NOMO-1 treated with dmso at 0.1 percent for 144 hours (cell line): ENCODE measurements at regions not wholly inside any gene's neighbourhood (a gene's known extent, or its start where the extent isn't known, plus 50 kb on each side); places are given as distances from the start of the nearest gene placed in this dataset.

Experiments
- DNase-seq: peaks from one replicate; lab custom pipeline; 2025; ENCODE audit not compliant: unreplicated experiment; lab: John Stamatoyannopoulos, UW

DNA sequence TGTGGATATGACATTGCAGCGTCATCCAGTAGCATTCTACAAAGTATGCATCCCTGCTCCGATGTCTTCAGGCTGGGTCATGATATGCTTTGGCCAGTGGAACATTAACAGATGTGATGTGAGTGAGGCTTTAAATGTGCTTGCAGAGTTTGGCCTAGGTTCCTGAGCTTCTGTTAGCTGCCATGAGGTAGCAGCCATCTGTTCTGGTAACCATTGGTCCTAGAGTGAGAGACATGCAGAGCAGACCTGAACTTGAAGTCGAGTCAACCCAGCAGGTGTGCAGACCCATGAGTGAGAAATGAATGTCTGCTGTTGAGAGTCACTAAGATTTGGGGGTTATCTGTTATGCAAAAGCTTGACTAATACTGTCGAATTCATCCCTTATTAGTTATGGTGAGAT lies 73.8 kb upstream of the NABP1 start:
- no peak for DNase-seq

DNA sequence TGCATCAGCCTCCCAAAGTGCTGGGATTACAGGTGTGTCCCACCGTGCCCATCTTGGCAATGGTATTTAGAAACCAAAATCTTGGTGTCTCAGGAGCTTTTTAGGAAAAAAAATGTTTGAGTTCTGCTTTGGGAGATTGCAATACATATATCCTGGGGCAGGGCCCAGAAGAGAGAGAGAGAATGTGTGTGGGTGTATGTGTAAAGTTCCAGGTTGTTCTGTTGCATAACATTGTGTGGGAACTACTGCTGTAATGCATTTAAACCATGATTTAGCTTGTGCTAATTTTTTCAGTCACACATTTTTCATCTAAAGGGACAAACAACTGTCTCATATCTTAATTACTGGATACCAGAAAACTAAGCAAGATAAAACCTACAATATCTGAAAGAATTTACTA lies 70.8 kb upstream of the NABP1 start:
- no peak for DNase-seq

DNA sequence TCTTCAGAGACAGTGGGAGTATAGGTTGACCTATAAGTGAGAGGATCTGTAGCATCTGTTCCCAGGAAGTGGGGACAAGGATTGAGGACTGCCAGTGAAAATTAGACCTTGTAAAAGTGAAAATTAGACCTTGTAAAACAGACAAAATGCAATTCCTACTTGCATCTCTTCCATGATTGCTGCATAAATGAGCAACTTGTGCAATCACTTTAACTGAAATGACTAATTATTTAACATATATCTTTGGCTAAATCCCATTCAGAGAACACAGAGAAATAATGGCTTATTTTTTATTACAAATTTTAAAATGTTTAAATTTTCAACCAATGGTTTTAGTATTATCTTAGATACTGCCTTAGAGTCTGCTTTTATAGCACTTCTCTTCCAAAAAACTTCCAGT lies 67.2 kb upstream of the NABP1 start:
- DNase-seq = no peak

DNA sequence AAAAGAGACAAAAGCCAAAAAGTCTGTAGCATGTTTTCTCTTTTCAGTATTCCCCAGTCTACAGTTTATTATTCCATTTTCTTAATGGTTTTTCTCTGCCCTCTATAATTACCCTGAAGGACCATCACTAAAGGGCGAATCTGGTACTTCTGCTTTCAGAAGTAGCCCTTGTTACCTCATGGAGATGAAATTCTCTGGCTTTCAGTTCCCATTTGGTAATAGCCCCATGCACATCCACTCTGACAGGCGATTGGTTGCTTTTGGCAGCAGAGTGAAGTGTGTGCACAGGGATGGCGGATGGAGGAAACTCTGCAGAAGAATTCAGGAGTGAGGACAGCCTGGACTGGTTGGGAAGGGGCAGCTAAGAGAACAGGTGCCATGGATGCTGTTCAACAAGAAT lies 66.3 kb upstream of the NABP1 start:
- peak; percentile 89 for DNase-seq

DNA sequence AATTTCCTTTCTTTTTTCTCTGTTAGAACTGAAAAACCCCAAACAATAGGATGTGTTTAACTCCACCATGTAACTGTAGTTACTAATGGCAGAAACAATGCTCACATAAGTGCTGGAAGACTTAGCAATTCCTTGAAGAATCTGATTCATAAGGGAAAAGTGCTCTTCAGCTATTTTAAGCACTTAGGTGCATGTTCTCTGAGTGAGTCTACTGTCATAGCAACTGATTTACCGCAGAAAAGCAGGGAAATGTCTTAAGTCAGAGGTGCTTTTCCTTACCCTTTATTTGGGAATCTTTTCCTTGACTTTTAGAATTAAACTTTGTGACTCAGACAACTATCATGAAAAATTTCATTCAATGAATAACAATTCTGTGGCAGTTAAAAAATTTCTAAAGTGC lies 65.4 kb upstream of the NABP1 start:
- DNase-seq = no peak

DNA sequence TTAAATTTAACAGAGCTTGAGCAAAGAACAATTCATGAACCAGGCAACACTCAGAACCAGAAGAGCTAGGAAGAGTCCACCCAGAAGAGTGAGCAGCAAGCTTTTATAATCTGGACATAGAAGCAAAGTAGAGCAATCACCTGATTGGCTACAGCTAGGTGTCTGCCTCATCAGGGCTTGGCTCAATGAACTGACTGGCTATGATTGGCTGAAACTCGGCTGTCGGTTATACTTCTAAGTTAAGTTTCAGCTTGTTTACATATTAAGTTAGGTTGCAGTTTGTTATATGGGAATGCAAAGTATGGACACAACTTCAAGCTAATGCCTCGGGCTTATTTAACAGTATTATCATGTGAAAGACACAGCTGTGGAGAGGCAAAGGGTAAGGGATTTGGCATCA lies 63.2 kb upstream of the NABP1 start:
- DNase-seq = no peak

DNA sequence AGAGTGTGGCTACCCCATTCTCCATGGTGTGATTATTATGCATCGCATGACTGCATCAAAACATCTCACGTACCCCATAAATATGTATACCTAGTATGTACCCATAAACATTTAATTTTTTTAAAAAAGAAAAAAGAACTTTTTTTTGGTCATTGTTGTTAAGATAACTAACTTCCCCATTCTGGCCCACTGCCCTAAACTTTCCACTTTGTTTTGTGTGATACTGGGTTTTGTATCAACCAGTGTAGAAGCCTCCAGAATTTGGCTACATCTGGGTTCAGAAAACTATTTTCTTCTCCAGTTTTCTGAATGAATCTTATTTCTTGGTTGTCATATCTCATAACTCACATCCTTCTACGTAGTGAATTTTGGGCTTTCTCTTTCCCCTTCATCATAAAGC lies 62.3 kb upstream of the NABP1 start:
- DNase-seq = no peak

DNA sequence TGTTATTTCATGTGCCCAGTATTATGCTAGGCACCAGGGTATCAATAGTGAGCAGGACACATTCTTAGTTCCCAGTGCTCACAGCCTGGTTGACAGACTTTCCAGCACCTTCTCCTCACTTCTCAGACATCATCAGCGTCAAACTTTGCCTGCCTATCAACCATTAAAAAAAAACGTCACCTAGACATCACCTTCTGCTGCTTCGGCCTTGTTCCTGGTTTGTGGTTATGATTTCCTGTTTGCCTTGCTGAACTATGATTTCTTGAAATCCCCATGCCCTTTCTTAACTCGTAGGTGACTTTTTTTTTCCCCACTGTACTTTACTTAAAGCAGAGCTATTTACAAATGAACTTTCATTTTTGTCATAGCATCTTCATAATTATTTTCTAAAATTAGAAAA lies 60.4 kb upstream of the NABP1 start:
- DNase-seq = no peak

DNA sequence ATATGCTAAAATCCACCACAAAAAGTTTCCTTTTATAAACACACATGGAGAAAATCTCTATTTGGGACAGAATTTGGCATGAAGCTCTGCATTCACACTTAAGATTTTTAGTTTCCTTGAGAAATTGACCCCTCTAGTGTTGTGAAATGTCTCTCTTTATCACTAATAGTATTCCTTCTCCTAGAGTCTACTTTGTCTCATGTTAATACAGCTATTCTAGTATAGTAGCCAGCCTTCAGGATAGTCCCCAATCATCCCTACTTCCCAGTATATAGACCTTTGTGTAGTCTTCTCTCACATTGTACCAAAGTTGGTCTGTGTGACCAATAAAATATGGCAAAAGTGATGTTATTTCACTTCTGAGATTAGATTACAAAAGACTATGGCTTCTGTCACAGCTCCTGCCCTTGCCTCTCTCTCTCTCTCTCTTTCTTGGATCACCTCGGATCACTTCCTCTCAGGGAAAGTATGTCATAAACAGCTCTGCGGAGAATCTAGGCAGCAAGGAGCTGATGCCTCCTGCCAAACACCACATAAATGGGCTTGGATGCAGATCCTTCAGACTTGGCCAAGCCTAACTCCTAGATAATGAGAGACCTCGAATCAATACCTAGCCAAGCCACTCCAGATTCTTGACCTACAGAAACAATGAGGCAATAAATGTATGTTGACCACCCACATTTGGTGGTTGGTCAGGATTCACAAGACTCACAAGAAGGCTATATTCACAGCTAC lies 59.7 kb upstream of the NABP1 start:
- DNase-seq = no peak

DNA sequence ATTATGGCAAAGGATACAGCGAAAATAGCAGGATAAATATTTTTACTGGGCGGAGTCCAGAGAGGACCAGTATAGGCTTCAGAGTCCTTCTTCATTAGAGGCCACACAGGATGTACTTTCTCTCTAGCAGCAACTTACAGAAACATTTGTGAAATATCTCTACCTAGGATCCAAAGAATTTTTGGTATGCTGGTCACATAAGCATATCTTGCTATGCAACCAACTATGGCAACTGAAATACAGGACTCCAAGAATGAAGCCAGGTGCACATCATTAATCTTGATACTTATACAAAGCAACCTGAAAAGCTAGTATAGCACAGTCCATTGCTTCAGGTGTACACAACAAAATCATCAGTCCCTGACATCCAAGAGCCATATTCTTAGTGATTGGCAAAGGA lies 59.1 kb upstream of the NABP1 start:
- no peak for DNase-seq

DNA sequence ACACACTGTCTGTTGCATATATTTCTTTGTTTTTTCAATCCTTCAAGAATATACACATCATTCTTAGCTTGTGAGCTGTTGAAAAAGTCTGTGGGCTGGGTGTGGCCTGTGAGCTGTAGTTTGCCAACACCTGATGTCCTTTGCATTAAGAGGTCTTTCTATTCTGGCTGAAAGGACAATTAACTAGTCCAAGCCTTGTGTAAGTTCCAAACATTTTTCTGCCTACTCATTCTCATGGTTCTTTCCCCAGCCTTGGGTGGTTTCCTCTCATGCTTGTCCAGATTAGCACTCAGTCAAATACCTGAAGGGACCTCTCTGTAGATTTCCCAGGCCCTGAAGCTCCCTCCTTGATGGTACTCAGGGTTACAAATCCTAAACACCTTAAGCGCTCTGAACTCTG lies 57.8 kb upstream of the NABP1 start:
- no peak for DNase-seq

DNA sequence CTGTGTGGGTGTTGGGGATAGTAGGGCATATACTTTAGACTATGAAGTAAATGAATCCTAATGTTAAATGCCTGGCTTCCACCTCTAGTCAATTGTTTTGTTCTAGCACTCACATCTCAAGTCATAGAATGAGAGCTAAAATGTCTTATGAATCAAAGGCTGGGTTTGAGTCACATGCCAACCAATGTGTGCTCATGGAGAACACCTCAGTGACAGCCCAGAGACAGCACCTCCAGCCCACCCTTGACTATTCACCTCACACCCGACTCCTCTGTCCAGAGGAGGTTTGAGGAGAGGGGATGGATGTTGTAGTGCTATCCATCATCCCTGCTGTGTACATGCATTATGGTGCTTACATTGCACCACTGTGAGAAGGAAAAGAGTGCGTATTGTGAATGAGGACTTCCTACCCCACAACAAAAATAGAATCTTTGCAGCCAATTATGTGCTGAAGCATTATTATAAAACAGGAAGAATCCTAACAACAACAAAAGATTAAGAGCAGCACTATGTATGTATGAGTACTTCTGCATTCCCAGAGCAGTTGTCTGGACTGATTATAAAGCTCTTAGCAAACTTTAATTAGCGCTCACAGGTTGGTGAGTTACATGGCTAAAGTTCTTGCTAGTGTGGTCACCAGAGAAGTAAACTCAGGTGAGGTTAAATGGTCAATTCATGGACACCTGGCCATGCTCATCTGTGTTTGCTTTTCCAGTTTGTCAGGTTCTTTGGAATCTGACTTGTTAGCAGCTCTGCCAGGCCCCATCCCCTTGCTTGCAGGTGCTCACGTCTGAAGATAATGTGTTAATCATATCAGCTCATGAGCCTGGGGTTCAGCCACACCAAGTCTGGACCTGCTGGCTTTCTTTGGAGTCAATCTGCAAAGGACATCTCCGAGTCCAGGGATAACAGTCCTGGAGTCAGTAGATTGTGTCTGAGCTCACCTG lies 55.3 kb upstream of the NABP1 start:
- peak; percentile 66 for DNase-seq

DNA sequence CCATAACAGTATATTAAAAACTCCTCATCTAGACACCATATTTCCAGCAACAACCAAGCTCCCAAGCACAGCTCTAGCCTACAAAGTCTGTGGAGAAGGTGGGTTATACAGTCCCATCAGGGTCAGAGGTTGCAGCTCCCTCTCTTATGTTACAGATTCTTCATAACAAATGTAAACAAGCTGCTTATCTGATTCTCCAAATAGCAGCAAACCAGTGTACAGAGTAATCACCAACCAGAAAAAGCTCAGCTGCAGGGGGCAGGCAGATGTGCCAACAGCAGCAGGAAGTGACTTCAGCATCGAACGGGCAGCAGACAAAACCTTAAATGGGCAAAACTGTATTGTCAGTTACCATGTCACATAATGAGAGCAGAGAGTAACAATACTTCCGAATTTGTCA lies 52.9 kb upstream of the NABP1 start:
- DNase-seq = peak; percentile 41

DNA sequence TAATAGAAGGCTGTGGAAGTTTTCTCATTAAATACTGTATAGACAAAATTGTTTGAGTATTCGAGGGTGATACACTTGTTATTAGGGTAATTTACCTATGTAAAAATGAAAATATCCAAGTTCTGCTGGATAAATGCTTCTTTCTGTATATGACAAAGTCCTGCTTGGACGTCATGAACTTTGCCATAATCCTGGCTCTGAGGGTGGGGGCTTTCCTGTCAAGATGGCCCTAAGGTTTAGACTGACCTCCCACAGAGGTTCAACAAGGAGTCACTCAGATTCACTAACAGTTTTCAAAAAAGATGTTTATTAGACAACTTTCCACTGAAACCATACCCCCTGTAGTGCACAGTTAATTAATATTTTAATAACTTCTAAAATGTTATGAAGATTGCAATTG lies 52.5 kb upstream of the NABP1 start:
- no peak for DNase-seq

DNA sequence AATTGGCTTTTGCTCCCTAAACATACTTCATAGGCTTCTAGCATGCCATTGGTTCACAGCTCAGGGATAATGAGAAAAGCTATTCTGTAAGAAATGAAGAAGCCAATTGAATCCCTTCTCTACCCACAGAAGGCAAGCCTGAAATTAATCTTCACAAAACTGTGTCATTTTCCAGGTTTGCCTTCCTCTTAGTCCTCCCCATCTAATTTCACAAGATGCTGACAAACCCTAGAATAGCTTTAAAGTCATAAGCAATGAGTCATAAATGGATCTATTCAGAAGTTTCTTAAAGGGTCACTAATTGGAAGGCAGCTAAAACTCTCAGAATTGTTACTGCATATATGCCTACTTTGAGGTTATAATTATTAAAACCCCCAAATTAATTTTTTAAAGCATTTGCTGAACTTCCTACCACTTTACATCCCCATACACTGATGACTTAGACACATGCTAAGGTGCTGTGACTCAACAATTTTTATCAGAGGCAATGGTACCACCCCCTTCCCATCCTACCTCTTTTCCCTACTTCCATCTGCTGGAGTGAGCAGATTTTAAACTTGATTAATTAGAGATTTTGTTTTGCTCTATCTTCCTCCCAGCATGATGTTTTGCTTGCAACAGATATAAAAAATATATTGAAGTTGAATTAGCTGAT lies 51.3 kb upstream of the NABP1 start:
- DNase-seq = no peak

DNA sequence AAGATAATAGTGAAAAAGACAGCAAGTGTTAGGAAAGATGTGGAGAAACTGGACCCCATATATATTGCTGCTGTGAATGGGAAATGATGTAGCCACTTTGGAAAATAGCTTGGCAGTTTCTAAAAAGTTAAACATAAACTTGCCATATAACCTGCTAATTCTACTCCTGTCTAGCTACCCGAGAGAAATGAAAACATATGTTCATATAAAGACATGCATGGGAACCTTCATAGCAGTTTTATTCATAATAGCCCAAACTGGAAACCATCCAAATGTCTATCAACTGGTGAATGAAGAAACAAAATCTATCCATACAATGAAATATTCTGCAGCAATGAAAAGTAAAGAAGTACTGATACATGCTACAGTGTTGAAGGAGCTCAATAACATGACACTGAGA lies 50.4 kb upstream of the NABP1 start:
- DNase-seq = no peak
